Breast epithelium (tissue), 4 donors: ENCODE measurements at regions not wholly inside any gene's neighbourhood (a gene's known extent, or its start where the extent isn't known, plus 50 kb on each side); places are given as distances from the start of the nearest gene placed in this dataset.

ENCODE experiments used
- DNase-seq, 2 donors: peaks; one replicate each; pipeline ENCODE4 v3.0.0-alpha.2; 2019; ENCODE audit warnings: low spot score in 2 of 2
- H3K27ac ChIP-seq, 2 donors: fragments of 200-600 bp; sonication (generic) in 1 of 2; one replicate each; pipeline ENCODE4 v1.5.1; 2016 to 2019; ENCODE audit warnings: mild to moderate bottlenecking in 1 of 2
- H3K27me3 ChIP-seq, 2 donors: fragments of 200-600 bp; sonication (generic) in 1 of 2; one replicate each; pipeline versions ENCODE4 v1.5.1 to v1.6.0; 2017 to 2019; ENCODE audit warnings: control low read depth in 1 of 2, mild to moderate bottlenecking in 1 of 2
- H3K36me3 ChIP-seq: fragments of 200-600 bp; one replicate; pipeline ENCODE4 v1.5.1; 2019
- H3K4me1 ChIP-seq, 2 donors: fragments of 200-600 bp; sonication (generic); one replicate each; pipeline ENCODE4 v1.5.1; 2016 to 2019; ENCODE audit warnings: control low read depth in 1 of 2
- H3K4me3 ChIP-seq, 3 donors: fragments of 200-600 bp; sonication (generic); 1 replicate in 2 of 3; 2 replicates in 1 of 3; pipeline ENCODE4 v1.5.1; 2016 to 2019; ENCODE audit warnings: mild to moderate bottlenecking in 3 of 3, moderate library complexity in 2 of 3
- H3K9me3 ChIP-seq, 2 donors: fragments of 200-600 bp; sonication (generic) in 1 of 2; one replicate each; pipeline ENCODE4 v1.5.1; 2016 to 2019; ENCODE audit warnings: control low read depth in 1 of 2
- POLR2A ChIP-seq: fragments of 450-650 bp; IDR thresholded peaks from one replicate; pipeline ENCODE4 v1.6.1; 2016; ENCODE audit warnings: antibody characterized with exemption, mild to moderate bottlenecking, moderate library complexity
- POLR2AphosphoS5 ChIP-seq, 3 donors: sonication (generic); formaldehyde crosslinking; IDR thresholded peaks; one replicate each; pipeline ENCODE4 v1.6.1; 2017; ENCODE audit warnings: antibody characterized with exemption in 3 of 3
- intact Hi-C: fragments of 100-400 bp; cut with DNase I; formaldehyde crosslinking; loops from one replicate; pipeline ENCODE4 v1.15.1; 2023; ENCODE audit warnings: low total_unique reads
- TF ChIP-seq, protein P1 (sequence below), 3 donors: fragments of 450-650 bp; IDR thresholded peaks; one replicate each; pipeline ENCODE4 v1.5.1; 2016 to 2017; ENCODE audit warnings: antibody characterized with exemption in 3 of 3, mild to moderate bottlenecking in 3 of 3, moderate library complexity in 3 of 3

DNA sequence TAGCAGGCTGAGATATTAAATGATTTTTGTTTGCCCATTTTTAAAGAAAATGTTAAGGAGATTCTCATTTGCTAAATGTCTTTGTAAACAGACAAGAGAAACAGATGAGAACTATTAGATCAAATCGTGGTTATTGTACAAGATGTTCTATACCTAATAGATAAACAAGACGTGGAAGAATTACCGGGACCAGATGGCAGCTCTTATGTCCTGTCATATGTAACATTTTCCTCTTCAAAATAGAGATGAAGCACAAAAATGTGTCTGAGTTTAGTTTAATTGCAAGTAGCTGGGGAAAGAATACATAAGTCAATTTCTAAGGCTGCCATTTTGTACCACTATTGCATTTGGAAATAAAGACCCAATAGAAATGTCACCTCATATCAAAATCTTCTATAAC lies 553.7 kb downstream of the TUSC7 start:
- no peak overlapping the region for H3K4me3 ChIP-seq
- H3K36me3 ChIP-seq: no peaks in the 10 kb centered on the region
- no peaks in the 10 kb centered on the region for H3K4me1 ChIP-seq
- H3K27ac ChIP-seq: no peak overlapping the region
- intact Hi-C loops: no loop called here
- TF ChIP-seq POLR2A: no peak
- TF ChIP-seq, protein P1, sequence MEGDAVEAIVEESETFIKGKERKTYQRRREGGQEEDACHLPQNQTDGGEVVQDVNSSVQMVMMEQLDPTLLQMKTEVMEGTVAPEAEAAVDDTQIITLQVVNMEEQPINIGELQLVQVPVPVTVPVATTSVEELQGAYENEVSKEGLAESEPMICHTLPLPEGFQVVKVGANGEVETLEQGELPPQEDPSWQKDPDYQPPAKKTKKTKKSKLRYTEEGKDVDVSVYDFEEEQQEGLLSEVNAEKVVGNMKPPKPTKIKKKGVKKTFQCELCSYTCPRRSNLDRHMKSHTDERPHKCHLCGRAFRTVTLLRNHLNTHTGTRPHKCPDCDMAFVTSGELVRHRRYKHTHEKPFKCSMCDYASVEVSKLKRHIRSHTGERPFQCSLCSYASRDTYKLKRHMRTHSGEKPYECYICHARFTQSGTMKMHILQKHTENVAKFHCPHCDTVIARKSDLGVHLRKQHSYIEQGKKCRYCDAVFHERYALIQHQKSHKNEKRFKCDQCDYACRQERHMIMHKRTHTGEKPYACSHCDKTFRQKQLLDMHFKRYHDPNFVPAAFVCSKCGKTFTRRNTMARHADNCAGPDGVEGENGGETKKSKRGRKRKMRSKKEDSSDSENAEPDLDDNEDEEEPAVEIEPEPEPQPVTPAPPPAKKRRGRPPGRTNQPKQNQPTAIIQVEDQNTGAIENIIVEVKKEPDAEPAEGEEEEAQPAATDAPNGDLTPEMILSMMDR (IDR thresholded peaks at IDR 0.05): no peak
- H3K9me3 ChIP-seq: no peaks in the 10 kb centered on the region
- no peak for DNase-seq
- H3K27me3 ChIP-seq: no peaks in the 10 kb centered on the region

DNA sequence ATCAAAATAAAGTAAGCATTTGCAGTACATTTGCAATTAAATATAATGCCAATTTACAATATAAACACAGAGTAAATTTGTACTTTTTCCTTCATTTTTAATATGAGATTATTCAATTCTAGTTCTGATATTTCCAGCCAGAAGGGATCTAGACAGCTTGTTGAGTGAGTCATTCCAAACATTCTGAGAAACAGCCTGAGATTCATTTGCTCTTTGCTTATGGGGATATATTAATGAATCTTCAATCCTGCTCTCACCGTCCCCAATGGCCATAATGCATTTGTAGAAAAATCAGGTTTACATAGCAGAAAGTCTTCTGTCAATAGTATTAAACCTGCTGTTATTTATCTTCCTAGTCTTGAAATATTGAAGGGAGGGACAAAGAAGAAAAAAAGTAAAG lies 554.2 kb downstream of the TUSC7 start:
- Histone ChIP-seq H3K9me3 (no peaks in the 10 kb centered on the region), H3K4me1 (no peaks in the 10 kb centered on the region), H3K36me3 (no peaks in the 10 kb centered on the region), H3K27ac (no peak overlapping the region), H3K27me3 (no peaks in the 10 kb centered on the region), H3K4me3 (no peak overlapping the region)
- intact Hi-C loops: no loop called here
- no peak for DNase-seq
- TF ChIP-seq POLR2AphosphoS5 (IDR thresholded peaks at IDR 0.05): no peak
- TF ChIP-seq POLR2A: no peak
- TF ChIP-seq, protein P1 (IDR thresholded peaks at IDR 0.05): no peak

DNA sequence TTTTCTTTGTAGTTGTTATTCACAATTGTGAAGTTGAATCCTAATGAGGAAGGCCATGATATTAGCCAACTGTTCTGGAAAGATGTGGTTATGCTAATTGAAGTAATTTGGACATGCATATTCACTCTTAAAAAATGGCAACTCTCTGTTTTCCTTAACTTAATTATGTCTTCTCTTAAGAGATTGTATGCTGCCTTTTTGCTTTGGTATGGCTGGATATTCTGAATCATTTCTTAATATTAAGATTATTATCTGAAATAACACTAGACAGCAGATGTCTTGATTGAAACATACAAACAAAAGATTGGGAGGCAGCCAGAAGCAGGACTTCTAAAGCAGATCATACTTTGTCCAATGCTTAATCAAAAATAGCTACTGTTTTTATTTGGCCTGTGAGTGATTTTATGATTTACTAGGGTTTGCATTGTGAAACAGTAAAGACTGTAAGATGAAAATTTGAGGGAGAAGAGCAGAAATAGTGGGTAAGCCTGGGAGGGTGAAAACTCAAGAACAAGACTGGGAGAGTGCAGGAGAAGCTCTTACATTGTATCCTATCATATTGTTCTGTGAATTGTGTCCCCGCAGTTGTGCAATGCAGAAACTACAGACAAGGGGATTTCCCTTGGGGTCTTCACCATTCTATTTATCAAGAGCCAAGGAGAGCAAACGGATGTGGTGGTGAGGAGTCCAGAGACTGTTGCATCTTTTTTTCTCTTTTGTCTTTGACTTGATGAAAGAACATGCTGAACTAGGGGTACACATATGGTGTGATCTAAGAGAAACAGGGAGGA lies 554.8 kb downstream of the TUSC7 start:
- H3K4me1 ChIP-seq: no peaks in the 10 kb centered on the region
- TF ChIP-seq POLR2AphosphoS5 (IDR thresholded peaks at IDR 0.05) (no peak), POLR2A (no peak)
- no peak overlapping the region for H3K4me3 ChIP-seq
- no peaks in the 10 kb centered on the region for H3K27me3 ChIP-seq
- no peak for DNase-seq
- H3K36me3 ChIP-seq: no peaks in the 10 kb centered on the region
- no peak overlapping the region for H3K27ac ChIP-seq
- intact Hi-C loops: no loop called here
- no peaks in the 10 kb centered on the region for H3K9me3 ChIP-seq

DNA sequence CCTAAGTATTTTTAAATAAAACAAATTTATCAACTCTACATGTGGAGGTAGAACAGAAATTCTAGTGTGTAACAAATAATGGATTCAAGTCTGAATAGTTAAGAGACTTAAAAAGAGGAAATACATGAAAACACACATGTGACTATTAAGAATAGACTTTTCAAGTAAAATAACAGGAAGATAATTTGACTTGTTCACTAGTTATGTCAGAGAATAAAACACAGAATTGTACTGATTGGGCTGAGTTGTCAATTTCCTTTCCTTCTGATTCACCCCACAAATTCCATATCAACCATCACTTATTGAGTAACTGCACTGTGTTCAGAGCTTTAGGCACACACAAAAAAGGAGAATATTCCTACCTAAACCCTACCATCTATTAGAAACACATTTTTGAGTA lies 557.2 kb downstream of the TUSC7 start:
- Histone ChIP-seq H3K9me3 (no peaks in the 10 kb centered on the region), H3K27me3 (no peaks in the 10 kb centered on the region), H3K4me1 (no peaks in the 10 kb centered on the region), H3K4me3 (no peak overlapping the region), H3K36me3 (no peaks in the 10 kb centered on the region), H3K27ac (no peak overlapping the region)
- intact Hi-C loops: no loop called here
- DNase-seq: no peak
- TF ChIP-seq POLR2A: no peak
- TF ChIP-seq, protein P1 (IDR thresholded peaks at IDR 0.05): no peak
- TF ChIP-seq POLR2AphosphoS5 (IDR thresholded peaks at IDR 0.05): no peak

DNA sequence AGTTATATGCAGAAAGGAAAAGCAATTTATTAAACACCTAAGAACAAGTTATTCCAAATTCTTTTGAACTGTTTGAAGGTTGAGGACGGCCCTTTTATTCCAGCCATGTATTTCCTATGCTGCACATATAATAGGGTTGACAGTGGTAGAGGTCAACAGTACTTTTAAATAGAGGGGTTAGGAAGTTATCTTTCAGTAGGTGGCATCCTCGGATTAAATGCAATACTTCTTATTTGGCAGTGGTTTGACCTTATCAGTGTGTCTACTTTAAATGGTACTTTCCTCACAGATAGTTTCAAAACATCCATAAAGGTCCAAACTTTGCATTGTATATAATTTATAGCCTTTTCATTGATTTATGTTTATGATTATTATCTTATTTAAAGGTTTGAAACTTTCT lies 558.7 kb downstream of the TUSC7 start:
- H3K36me3 ChIP-seq: no peaks in the 10 kb centered on the region
- H3K4me1 ChIP-seq: no peaks in the 10 kb centered on the region
- H3K27me3 ChIP-seq: no peaks in the 10 kb centered on the region
- DNase-seq: no peak
- no peaks in the 10 kb centered on the region for H3K9me3 ChIP-seq
- TF ChIP-seq, protein P1 (IDR thresholded peaks at IDR 0.05): no peak
- TF ChIP-seq POLR2A: no peak
- no peak for TF ChIP-seq POLR2AphosphoS5 (IDR thresholded peaks at IDR 0.05)
- no peak overlapping the region for H3K4me3 ChIP-seq
- intact Hi-C loops: no loop called here
- H3K27ac ChIP-seq: no peak overlapping the region
